HCT116 (cell line): ENCODE measurements at regions not wholly inside any gene's neighbourhood (a gene's known extent, or its start where the extent isn't known, plus 50 kb on each side); places are given as distances from the start of the nearest gene placed in this dataset.

Experiments used
- ATAC-seq: fragments of 200-7000 bp; cut with Tn5 transposase; 2 replicates; pipeline ENCODE4 v1.9.1; 2020; ENCODE audit warnings: mild to moderate bottlenecking, moderate library complexity
- BruUV-seq: library from RNA; stranded (reverse); fragments of 400-500 nt; replicated peaks from 2 replicates; lab custom pipeline; 2021; lab: Mats Ljungman, UMichigan
- CTCF ChIA-PET: fragments of 300-600 bp; sonication (Branson Sonifier 250); formaldehyde crosslinking; loops from one replicate; lab custom pipeline; 2021; ENCODE audit warnings: antibody characterized with exemption; lab: Charles Lee
- POLR2A ChIA-PET: fragments of 300-600, 350-600 bp; sonication (Branson Sonifier 250); formaldehyde crosslinking; loops from one replicate; lab custom pipeline; 2021; ENCODE audit warnings: antibody characterized with exemption; lab: Charles Lee
- RAD21 ChIA-PET, 2 experiments: fragments of 300-600 bp; sonication (Branson Sonifier 250); formaldehyde crosslinking; loops; one replicate each; lab custom pipeline; 2023; ENCODE audit warnings: low total read pairs in 2 of 2; ENCODE audit not compliant: uncharacterized antibody in 2 of 2, unreplicated experiment in 2 of 2, low non-redundant PET in 1 of 2; lab: Charles Lee
- DNase-seq: peaks from one replicate; pipeline ENCODE4 v3.0.0-alpha.2; 2010; ENCODE audit warnings: low read depth, low spot score
- H2AFZ ChIP-seq: fragments of 200-600 bp; shearing (Covaris generic), sonication (generic); 2 replicates; pipeline ENCODE4 v1.6.1; 2017; ENCODE audit warnings: low read depth, mixed run types, mixed read lengths, antibody characterized with exemption, low read length; ENCODE audit not compliant: poor library complexity, severe bottlenecking
- H3K27ac ChIP-seq: 2 replicates; pipeline ENCODE4 v1.5.1; 2012; ENCODE audit warnings: low read depth, low read length
- H3K27me3 ChIP-seq: fragments of 200-600 bp; sonication (generic); 2 replicates; pipeline ENCODE4 v1.6.1; 2016; ENCODE audit warnings: mixed run types, low read length, mixed read lengths; ENCODE audit not compliant: insufficient read depth
- H3K36me3 ChIP-seq, 2 experiments: fragments of 200-500 bp in 1 of 2; fragments of 200-600 bp in 1 of 2; sonication (Bioruptor generic) in 1 of 2; sonication (generic) in 1 of 2; 2 replicates each; pipeline versions ENCODE4 v1.5.1 to v1.6.1; 2014 to 2016; ENCODE audit warnings: low read length in 2 of 2, inconsistent platforms in 1 of 2, mixed read lengths in 1 of 2, mixed run types in 1 of 2; ENCODE audit not compliant: insufficient read depth in 2 of 2, control insufficient read depth in 1 of 2
- H3K4me1 ChIP-seq, 2 experiments: fragments of 200-600 bp in 1 of 2; sonication (generic) in 1 of 2; 2 replicates each; pipeline versions ENCODE4 v1.5.1 to v1.6.1; 2012 to 2017; ENCODE audit warnings: low read length in 2 of 2, inconsistent platforms in 1 of 2, mild to moderate bottlenecking in 1 of 2, mixed read lengths in 1 of 2, mixed run types in 1 of 2, moderate library complexity in 1 of 2; ENCODE audit not compliant: insufficient read depth in 2 of 2, control insufficient read depth in 1 of 2
- H3K4me2 ChIP-seq: fragments of 200-600 bp; sonication (generic); 2 replicates; pipeline ENCODE4 v1.6.1; 2017; ENCODE audit warnings: mixed run types, low read length, mixed read lengths
- H3K4me3 ChIP-seq, 2 experiments: fragments of 200-600 bp in 1 of 2; sonication (generic) in 1 of 2; replicated peaks in 1 of 2; 2 replicates each; pipeline ENCODE4 v1.5.1; 2011 to 2016; ENCODE audit warnings: low read length in 2 of 2, control low read depth in 1 of 2, low read depth in 1 of 2, mild to moderate bottlenecking in 1 of 2, mixed read lengths in 1 of 2, mixed run types in 1 of 2
- H3K79me2 ChIP-seq: fragments of 200-600 bp; sonication (generic); 2 replicates; pipeline ENCODE4 v1.6.1; 2017; ENCODE audit warnings: mild to moderate bottlenecking, mixed run types, low read length, moderate library complexity, mixed read lengths; ENCODE audit not compliant: insufficient read depth
- H3K9ac ChIP-seq: fragments of 200-600 bp; sonication (generic); 2 replicates; pipeline ENCODE4 v1.6.1; 2016; ENCODE audit warnings: low read length, mixed read lengths
- H3K9me2 ChIP-seq: fragments of 200-600 bp; sonication (generic), shearing (Covaris generic); 2 replicates; pipeline ENCODE4 v1.6.1; 2017; ENCODE audit warnings: mixed run types, mild to moderate bottlenecking, moderate library complexity; ENCODE audit not compliant: insufficient read depth
- H3K9me3 ChIP-seq, 2 experiments: fragments of 200-500 bp in 1 of 2; fragments of 200-600 bp in 1 of 2; sonication (Bioruptor generic) in 1 of 2; sonication (generic) in 1 of 2; 2 replicates each; pipeline ENCODE4 v1.6.1; 2014 to 2017; ENCODE audit warnings: low read length in 2 of 2, mixed read lengths in 2 of 2, inconsistent platforms in 1 of 2, low read depth in 1 of 2, mild to moderate bottlenecking in 1 of 2, mixed run types in 1 of 2, moderate library complexity in 1 of 2; ENCODE audit not compliant: control insufficient read depth in 1 of 2, insufficient read depth in 1 of 2
- H4K20me1 ChIP-seq: fragments of 200-600 bp; sonication (generic), shearing (Covaris generic); 2 replicates; pipeline ENCODE4 v1.6.1; 2017; ENCODE audit warnings: mixed run types, mild to moderate bottlenecking, moderate library complexity; ENCODE audit not compliant: insufficient read depth
- EGR1 ChIP-seq: IDR thresholded peaks from 2 replicates; pipeline ENCODE4 v1.6.1; 2012; ENCODE audit warnings: low read depth
- EZH2phosphoT487 ChIP-seq: fragments of 200-600 bp; IDR thresholded peaks from 2 replicates; pipeline ENCODE4 v1.6.1; 2018; ENCODE audit warnings: antibody characterized with exemption, borderline replicate concordance
- JUND ChIP-seq: IDR thresholded peaks from 2 replicates; pipeline ENCODE4 v1.6.1; 2012
- POLR2A ChIP-seq: IDR thresholded peaks from 2 replicates; pipeline ENCODE4 v1.7.0; 2011; ENCODE audit warnings: borderline replicate concordance; ENCODE audit not compliant: insufficient read depth, insufficient read length; ENCODE audit errors: extremely low read depth
- POLR2AphosphoS5 ChIP-seq: IDR thresholded peaks from 2 replicates; pipeline ENCODE4 v1.6.1; 2011; ENCODE audit warnings: mild to moderate bottlenecking, low read depth, low read length, moderate library complexity
- RAD21 ChIP-seq: IDR thresholded peaks from 2 replicates; pipeline ENCODE4 v1.6.1; 2012; ENCODE audit warnings: low read depth, mild to moderate bottlenecking
- SIN3A ChIP-seq: IDR thresholded peaks from 2 replicates; pipeline ENCODE4 v1.6.1; 2012; ENCODE audit warnings: low read depth
- ZNF274 ChIP-seq: fragments of 200-500 bp; sonication (Bioruptor generic); IDR thresholded peaks from 2 replicates; pipeline ENCODE4 v1.6.1; 2014; ENCODE audit warnings: mild to moderate bottlenecking, low read depth, low read length, inconsistent platforms
- intact Hi-C: fragments of 100-400 bp; cut with micrococcal nuclease; formaldehyde crosslinking; loops from 2 replicates; pipeline ENCODE4 v1.10.0; 2022

DNA sequence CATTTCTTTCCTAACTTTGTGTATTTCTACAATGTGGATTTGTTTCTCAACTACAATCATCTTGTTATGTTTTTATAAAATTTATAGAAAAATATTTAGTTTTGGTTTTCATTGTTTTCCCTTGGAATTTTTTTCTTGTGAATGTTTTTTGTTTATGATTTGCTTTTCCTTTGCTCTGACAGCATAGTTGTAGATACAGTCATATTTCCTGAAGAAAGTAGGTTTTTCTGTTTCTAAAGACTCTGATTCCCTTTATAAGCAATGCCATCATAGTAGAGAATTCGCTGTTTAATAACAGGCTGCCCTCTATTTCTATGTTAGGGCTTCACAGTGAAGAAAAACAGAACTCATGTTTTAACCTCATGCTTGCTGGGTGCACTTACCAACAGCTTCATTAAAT, 482.3 kb downstream of the ZBBX start:
- intact Hi-C loops, result no loop called here

DNA sequence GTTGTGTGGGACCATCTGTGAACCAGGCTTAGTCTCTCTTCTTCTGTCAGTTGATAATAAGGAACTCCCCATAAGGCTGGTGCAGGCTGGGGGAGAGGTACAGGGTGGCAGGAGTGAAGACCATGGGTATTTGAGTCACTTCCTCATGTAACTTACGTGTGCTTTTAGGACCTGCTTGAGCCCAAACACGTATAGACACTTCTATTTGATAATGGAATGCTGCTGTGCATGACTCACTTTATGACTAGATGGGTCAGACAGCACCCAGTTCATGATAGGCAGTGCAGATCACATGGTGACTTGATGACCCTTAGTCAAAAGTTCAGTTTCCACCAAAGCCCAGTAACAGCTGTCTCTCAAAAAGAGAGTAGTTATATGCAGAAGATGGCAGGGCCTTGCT, 490.9 kb downstream of the ZBBX start:
- Histone ChIP-seq H3K36me3 (no peaks in the 10 kb centered on the region), H3K27me3 (no peaks in the 10 kb centered on the region), H3K9me2 (no peaks in the 10 kb centered on the region), H2AFZ (no peak overlapping the region), H3K4me2 (no peak overlapping the region), H3K4me3 (no peak overlapping the region), H3K27ac (no peak overlapping the region), H3K4me1 (no peaks in the 10 kb centered on the region), H3K9ac (no peak overlapping the region), H3K9me3 (no peaks in the 10 kb centered on the region), H3K79me2 (no peaks in the 10 kb centered on the region), H4K20me1 (no peaks in the 10 kb centered on the region)
- ChIA-PET POLR2A (no interaction called here), RAD21 (no interaction called here), CTCF (no interaction called here)
- intact Hi-C loops, result no loop called here
- BruUV-seq, result no TSS peak
- no peak for TF ChIP-seq JUND
- TF ChIP-seq POLR2A, result no peak
- TF ChIP-seq RAD21, result no peak
- no peak for TF ChIP-seq EZH2phosphoT487
- TF ChIP-seq POLR2AphosphoS5, result no peak
- no peak for TF ChIP-seq EGR1
- ATAC-seq (no peak), DNase-seq (no peak)

More for the DNA sequence above, 482.3 kb downstream of the ZBBX start:
- Histone ChIP-seq H2AFZ (peak overlapping the region; percentile 51), H3K27me3 (no peaks in the 10 kb centered on the region), H3K9ac (no peak overlapping the region), H3K9me2 (no peaks in the 10 kb centered on the region), H3K4me3 (no peak overlapping the region), H3K27ac (no peak overlapping the region), H3K4me1 (no peaks in the 10 kb centered on the region), H4K20me1 (no peaks in the 10 kb centered on the region), H3K4me2 (no peak overlapping the region), H3K36me3 (no peaks in the 10 kb centered on the region), H3K9me3 (no peaks in the 10 kb centered on the region), H3K79me2 (no peaks in the 10 kb centered on the region)
- ChIA-PET POLR2A (no interaction called here), CTCF (no interaction called here), RAD21 (no interaction called here)
- BruUV-seq, result no TSS peak
- TF ChIP-seq SIN3A (no peak), POLR2A (no peak), EZH2phosphoT487 (no peak), ZNF274 (no peak)
- DNase-seq, result no peak
- no peak for ATAC-seq
